ENCODE measurements at regions not wholly inside any gene's neighbourhood (a gene's known extent, or its start where the extent isn't known, plus 50 kb on each side); places are given as distances from the start of the nearest gene placed in this dataset.
"Not testable (repeated sequence)": the region's sequence is repeated elsewhere in the genome, so short reads cannot be mapped to it uniquely, and the experiment has no call there.

GRCh38 chr21:9874136-9874535 lies 647.2 kb upstream of the TPTE start:
- not testable (repeated sequence) for H2BK5ac ChIP-seq (ENCODE audit: low read length); H2BK15ac ChIP-seq (replicated peaks; ENCODE audit: low read depth); H3K23ac ChIP-seq (ENCODE audit: low read length); H3K27ac ChIP-seq (ENCODE audit: low read depth, low read length); H3K27me3 ChIP-seq (ENCODE audit: insufficient read depth, low read length, poor library complexity); H3K4me3 ChIP-seq (ENCODE audit: low read length); H3K4me2 ChIP-seq (ENCODE audit: low read length); H3K9ac ChIP-seq (ENCODE audit: low read length); DNase-seq; H3K79me2 ChIP-seq (ENCODE audit: control insufficient read depth, insufficient read depth, low read length); H4K8ac ChIP-seq (ENCODE audit: low read depth, low read length); H3K36me3 ChIP-seq (ENCODE audit: control insufficient read depth, insufficient read depth, low read length); H3K4me1 ChIP-seq (ENCODE audit: control insufficient read depth, low read depth, low read length); H3K4ac ChIP-seq (ENCODE audit: low read depth, low read length); H2AK5ac ChIP-seq (ENCODE audit: low read length); H3K18ac ChIP-seq (ENCODE audit: low read length); H2BK120ac ChIP-seq (ENCODE audit: low read depth, low read length); H3K56ac ChIP-seq (ENCODE audit: low read length); H3K79me1 ChIP-seq (ENCODE audit: low read length); H4K5ac ChIP-seq (ENCODE audit: low read length)
- no CpG with 5 or more reads among the region's 5 CpGs for WGBS (ENCODE audit: extremely low coverage, insufficient coverage, low lambda C conversion rate)

DNA sequence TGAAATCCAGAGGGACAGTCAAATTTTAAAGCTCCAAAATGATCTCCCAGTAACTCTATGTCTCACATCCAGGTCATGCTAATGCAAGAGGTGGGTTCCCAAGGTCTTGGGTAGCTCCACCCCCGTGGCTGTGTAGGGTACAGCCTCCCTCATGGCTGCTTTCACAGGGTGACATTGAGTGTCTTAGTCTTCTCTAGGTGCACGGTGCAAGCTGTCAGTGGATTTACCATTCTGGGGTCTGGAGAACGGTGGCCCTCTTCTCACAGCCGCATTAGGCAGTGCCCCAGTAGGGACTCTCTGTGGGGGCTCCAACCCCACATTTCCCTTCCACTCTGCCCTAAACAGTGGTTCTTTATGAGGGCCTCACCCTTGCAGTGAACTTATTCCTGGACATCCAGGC lies 640.0 kb upstream of the TPTE start:
- not testable (repeated sequence) for H3K4me3 ChIP-seq (ENCODE audit: low read length); H3K4me2 ChIP-seq (ENCODE audit: low read length); H4K5ac ChIP-seq (ENCODE audit: low read length); H3K27ac ChIP-seq (ENCODE audit: low read depth, low read length); H3K23ac ChIP-seq (ENCODE audit: low read length); H2BK15ac ChIP-seq (replicated peaks; ENCODE audit: low read depth); H3K9ac ChIP-seq (ENCODE audit: low read length); H4K8ac ChIP-seq (ENCODE audit: low read depth, low read length); H2BK120ac ChIP-seq (ENCODE audit: low read depth, low read length); H2AK5ac ChIP-seq (ENCODE audit: low read length); H3K36me3 ChIP-seq (ENCODE audit: control insufficient read depth, insufficient read depth, low read length); H2BK5ac ChIP-seq (ENCODE audit: low read length); H3K4ac ChIP-seq (ENCODE audit: low read depth, low read length); DNase-seq; H3K18ac ChIP-seq (ENCODE audit: low read length); H3K56ac ChIP-seq (ENCODE audit: low read length); H3K4me1 ChIP-seq (ENCODE audit: control insufficient read depth, low read depth, low read length); H3K79me2 ChIP-seq (ENCODE audit: control insufficient read depth, insufficient read depth, low read length); H3K27me3 ChIP-seq (ENCODE audit: insufficient read depth, low read length, poor library complexity); H3K79me1 ChIP-seq (ENCODE audit: low read length)
- WGBS (ENCODE audit: extremely low coverage, insufficient coverage, low lambda C conversion rate) = no CpG with 5 or more reads among the region's 4 CpGs

DNA sequence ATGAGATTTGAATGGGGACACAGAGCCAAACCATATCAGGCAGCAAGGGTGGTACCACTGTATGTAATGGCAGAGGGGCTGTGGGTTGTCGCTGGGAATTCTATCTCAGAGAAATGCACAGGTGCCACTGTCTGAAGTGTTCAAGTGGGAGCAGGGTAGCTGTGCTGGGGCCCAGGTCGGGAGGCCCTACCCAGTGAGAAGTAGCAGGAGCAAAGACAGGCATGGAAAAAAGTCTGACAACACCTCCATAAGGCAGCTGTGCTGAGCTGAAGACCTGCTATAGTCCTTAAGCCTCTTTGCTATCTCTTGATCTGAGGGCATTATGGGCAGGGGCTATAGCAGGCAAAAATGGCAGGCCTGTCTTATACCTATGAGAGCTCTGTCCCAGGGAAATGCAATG lies 638.3 kb upstream of the TPTE start:
- not testable (repeated sequence) for H4K8ac ChIP-seq (ENCODE audit: low read depth, low read length); H2BK5ac ChIP-seq (ENCODE audit: low read length); H3K18ac ChIP-seq (ENCODE audit: low read length); H3K4ac ChIP-seq (ENCODE audit: low read depth, low read length); H3K4me2 ChIP-seq (ENCODE audit: low read length); H2BK15ac ChIP-seq (replicated peaks; ENCODE audit: low read depth); H3K23ac ChIP-seq (ENCODE audit: low read length); H3K36me3 ChIP-seq (ENCODE audit: control insufficient read depth, insufficient read depth, low read length); H3K9ac ChIP-seq (ENCODE audit: low read length); H4K5ac ChIP-seq (ENCODE audit: low read length); H2BK120ac ChIP-seq (ENCODE audit: low read depth, low read length); DNase-seq; H3K4me1 ChIP-seq (ENCODE audit: control insufficient read depth, low read depth, low read length); H3K79me2 ChIP-seq (ENCODE audit: control insufficient read depth, insufficient read depth, low read length); H3K4me3 ChIP-seq (ENCODE audit: low read length); H3K27ac ChIP-seq (ENCODE audit: low read depth, low read length); H2AK5ac ChIP-seq (ENCODE audit: low read length); H3K27me3 ChIP-seq (ENCODE audit: insufficient read depth, low read length, poor library complexity); H3K79me1 ChIP-seq (ENCODE audit: low read length); H3K56ac ChIP-seq (ENCODE audit: low read length)
- WGBS (ENCODE audit: extremely low coverage, insufficient coverage, low lambda C conversion rate) = no CpG with 5 or more reads among the region's 2 CpGs

DNA sequence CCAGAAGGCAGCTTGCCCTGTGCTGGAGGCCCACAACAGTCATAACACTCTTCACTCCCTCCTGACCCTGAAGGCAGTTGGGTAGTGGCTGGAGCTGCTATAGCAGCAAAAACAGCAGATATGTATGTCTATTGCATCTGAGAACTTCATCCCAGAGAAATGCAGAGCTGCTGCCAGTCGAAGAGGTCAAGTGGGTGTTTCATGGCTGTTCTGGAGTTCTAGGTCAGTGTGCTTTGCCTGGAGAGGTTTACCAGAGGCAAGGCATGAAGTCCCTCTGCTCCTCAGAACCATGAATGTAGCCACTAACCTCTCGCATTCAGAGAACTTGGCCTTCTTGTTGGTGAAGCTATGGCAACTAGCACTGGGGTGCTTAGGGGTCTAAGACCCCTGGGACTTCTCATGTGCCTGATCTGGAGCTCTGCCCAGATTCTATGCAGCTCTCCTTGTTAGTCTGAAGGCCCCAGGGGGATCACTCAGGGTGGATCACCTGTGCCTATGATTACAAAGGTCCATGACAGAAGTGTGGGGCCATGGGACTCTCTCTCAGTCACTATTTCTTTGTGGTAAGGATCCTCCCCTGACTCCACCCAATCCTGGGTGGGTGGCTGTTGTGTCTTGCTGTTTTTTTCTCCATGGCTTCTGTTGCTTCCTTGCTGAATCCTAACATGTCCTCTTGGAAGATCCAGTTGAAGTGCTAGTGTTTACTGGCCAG lies 637.7 kb upstream of the TPTE start:
- not testable (repeated sequence) for H3K18ac ChIP-seq (ENCODE audit: low read length); H2BK15ac ChIP-seq (replicated peaks; ENCODE audit: low read depth); DNase-seq; H3K9ac ChIP-seq (ENCODE audit: low read length); H3K27ac ChIP-seq (ENCODE audit: low read depth, low read length); H3K4me1 ChIP-seq (ENCODE audit: control insufficient read depth, low read depth, low read length); H3K79me1 ChIP-seq (ENCODE audit: low read length); H2AK5ac ChIP-seq (ENCODE audit: low read length); H3K36me3 ChIP-seq (ENCODE audit: control insufficient read depth, insufficient read depth, low read length); H4K8ac ChIP-seq (ENCODE audit: low read depth, low read length); H3K79me2 ChIP-seq (ENCODE audit: control insufficient read depth, insufficient read depth, low read length); H3K56ac ChIP-seq (ENCODE audit: low read length); H2BK120ac ChIP-seq (ENCODE audit: low read depth, low read length); H3K4me2 ChIP-seq (ENCODE audit: low read length); H4K5ac ChIP-seq (ENCODE audit: low read length); H3K4ac ChIP-seq (ENCODE audit: low read depth, low read length); H2BK5ac ChIP-seq (ENCODE audit: low read length); H3K4me3 ChIP-seq (ENCODE audit: low read length); H3K23ac ChIP-seq (ENCODE audit: low read length); H3K27me3 ChIP-seq (ENCODE audit: insufficient read depth, low read length, poor library complexity)
- no CpG with 5 or more reads among the region's 2 CpGs for WGBS (ENCODE audit: extremely low coverage, insufficient coverage, low lambda C conversion rate)

- not testable (repeated sequence) for H3K9ac ChIP-seq (ENCODE audit: low read length); H4K8ac ChIP-seq (ENCODE audit: low read depth, low read length); H3K56ac ChIP-seq (ENCODE audit: low read length); H2BK120ac ChIP-seq (ENCODE audit: low read depth, low read length); H3K18ac ChIP-seq (ENCODE audit: low read length); H3K27me3 ChIP-seq (ENCODE audit: insufficient read depth, low read length, poor library complexity); H2AK5ac ChIP-seq (ENCODE audit: low read length); H3K27ac ChIP-seq (ENCODE audit: low read depth, low read length); DNase-seq; H3K79me2 ChIP-seq (ENCODE audit: control insufficient read depth, insufficient read depth, low read length); H3K79me1 ChIP-seq (ENCODE audit: low read length); H3K36me3 ChIP-seq (ENCODE audit: control insufficient read depth, insufficient read depth, low read length); H4K5ac ChIP-seq (ENCODE audit: low read length); H3K4me3 ChIP-seq (ENCODE audit: low read length); H3K23ac ChIP-seq (ENCODE audit: low read length); H3K4me2 ChIP-seq (ENCODE audit: low read length); H3K4ac ChIP-seq (ENCODE audit: low read depth, low read length); H3K4me1 ChIP-seq (ENCODE audit: control insufficient read depth, low read depth, low read length); H2BK5ac ChIP-seq (ENCODE audit: low read length); H2BK15ac ChIP-seq (replicated peaks; ENCODE audit: low read depth)
- WGBS (ENCODE audit: extremely low coverage, insufficient coverage, low lambda C conversion rate) = no CpG with 5 or more reads among the region's 6 CpGs
Observed at GRCh38 chr21:9888500-9888899, 632.9 kb upstream of the TPTE start.

- H4K5ac ChIP-seq (ENCODE audit: low read length); H3K79me2 ChIP-seq (ENCODE audit: control insufficient read depth, insufficient read depth, low read length); H2BK120ac ChIP-seq (ENCODE audit: low read depth, low read length); H3K23ac ChIP-seq (ENCODE audit: low read length); H3K27ac ChIP-seq (ENCODE audit: low read depth, low read length); H2BK15ac ChIP-seq (replicated peaks; ENCODE audit: low read depth); H3K18ac ChIP-seq (ENCODE audit: low read length); H3K4me2 ChIP-seq (ENCODE audit: low read length); H2AK5ac ChIP-seq (ENCODE audit: low read length); H3K27me3 ChIP-seq (ENCODE audit: insufficient read depth, low read length, poor library complexity); H3K9ac ChIP-seq (ENCODE audit: low read length); H2BK5ac ChIP-seq (ENCODE audit: low read length); H3K36me3 ChIP-seq (ENCODE audit: control insufficient read depth, insufficient read depth, low read length); H3K79me1 ChIP-seq (ENCODE audit: low read length); DNase-seq; H3K4ac ChIP-seq (ENCODE audit: low read depth, low read length); H4K8ac ChIP-seq (ENCODE audit: low read depth, low read length); H3K4me1 ChIP-seq (ENCODE audit: control insufficient read depth, low read depth, low read length); H3K4me3 ChIP-seq (ENCODE audit: low read length); H3K56ac ChIP-seq (ENCODE audit: low read length): not testable (repeated sequence)
- no CpG with 5 or more reads among the region's 3 CpGs for WGBS (ENCODE audit: extremely low coverage, insufficient coverage, low lambda C conversion rate)
Observed at GRCh38 chr21:9903579-9903978, 617.8 kb upstream of the TPTE start.
